GM23248 (cell line): ENCODE measurements at regions not wholly inside any gene's neighbourhood (a gene's known extent, or its start where the extent isn't known, plus 50 kb on each side); places are given as distances from the start of the nearest gene placed in this dataset.

ENCODE experiments used
- EZH2 ChIP-seq: fragments of 200-600 bp; sonication (generic); IDR thresholded peaks from 2 replicates; pipeline ENCODE4 v1.6.1; 2018; ENCODE audit warnings: antibody characterized with exemption, mild to moderate bottlenecking; ENCODE audit not compliant: insufficient read depth, poor library complexity, severe bottlenecking
- EZH2phosphoT487 ChIP-seq: fragments of 200-600 bp; sonication (generic); IDR thresholded peaks from 2 replicates; pipeline ENCODE4 v1.6.1; 2018; ENCODE audit warnings: antibody characterized with exemption, moderate library complexity, mild to moderate bottlenecking, low read depth; ENCODE audit not compliant: insufficient read depth

DNA sequence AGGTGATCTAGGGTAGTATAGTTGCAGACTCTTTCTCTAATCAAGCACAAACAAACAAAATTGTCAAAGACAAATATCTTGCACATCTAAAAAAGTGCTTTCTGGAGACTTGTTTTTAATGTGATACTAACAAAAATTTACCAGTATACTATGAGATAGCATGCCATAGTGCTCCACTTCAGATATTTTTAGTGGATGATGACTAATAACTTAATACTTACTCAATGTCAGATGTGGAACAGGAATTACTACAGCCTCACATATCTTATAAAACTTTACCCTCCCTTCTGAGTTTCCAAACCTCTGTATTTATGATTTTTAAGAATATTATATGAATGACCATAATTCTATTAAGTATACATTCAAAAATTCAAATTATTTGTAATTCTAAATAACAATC is 1162.0 kb upstream of the SLC39A10 start:
- TF ChIP-seq EZH2phosphoT487 = no peak
- TF ChIP-seq EZH2 = no peak
